HL-60 (cell line): ENCODE measurements at regions not wholly inside any gene's neighbourhood (a gene's known extent, or its start where the extent isn't known, plus 50 kb on each side); places are given as distances from the start of the nearest gene placed in this dataset.

Experiments used
- CTCF ChIP-seq: IDR thresholded peaks from one replicate; pipeline ENCODE4 v1.5.1; 2011; ENCODE audit warnings: low read length, control low read depth, inconsistent platforms; ENCODE audit not compliant: insufficient read depth
- POLR2AphosphoS5 ChIP-seq: IDR thresholded peaks from 2 replicates; pipeline ENCODE4 v1.6.1; 2012; ENCODE audit warnings: low read depth

DNA sequence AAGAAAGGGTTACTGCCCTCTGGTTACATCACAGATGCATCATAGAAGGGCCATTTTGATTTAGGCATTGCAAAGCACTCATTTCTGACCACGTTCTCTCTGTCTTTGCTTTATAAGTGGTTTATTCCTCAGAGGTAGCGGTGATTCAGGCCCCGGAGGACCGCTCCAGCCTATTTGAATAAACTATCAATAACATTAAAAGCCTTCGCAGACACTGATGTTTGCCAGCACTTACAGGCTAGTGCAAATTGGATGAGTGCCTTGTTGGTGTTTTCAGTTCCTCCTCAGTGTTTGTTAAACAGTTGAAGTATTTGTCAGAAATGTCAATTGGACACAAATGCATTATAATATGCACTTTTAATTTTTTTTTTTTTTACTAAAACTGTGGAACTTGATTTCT, 120.2 kb downstream of the RXFP2 start:
- no peak for TF ChIP-seq CTCF
- TF ChIP-seq POLR2AphosphoS5: no peak
